ENCODE measurements at regions not wholly inside any gene's neighbourhood (a gene's known extent, or its start where the extent isn't known, plus 50 kb on each side); places are given as distances from the start of the nearest gene placed in this dataset.

DNA sequence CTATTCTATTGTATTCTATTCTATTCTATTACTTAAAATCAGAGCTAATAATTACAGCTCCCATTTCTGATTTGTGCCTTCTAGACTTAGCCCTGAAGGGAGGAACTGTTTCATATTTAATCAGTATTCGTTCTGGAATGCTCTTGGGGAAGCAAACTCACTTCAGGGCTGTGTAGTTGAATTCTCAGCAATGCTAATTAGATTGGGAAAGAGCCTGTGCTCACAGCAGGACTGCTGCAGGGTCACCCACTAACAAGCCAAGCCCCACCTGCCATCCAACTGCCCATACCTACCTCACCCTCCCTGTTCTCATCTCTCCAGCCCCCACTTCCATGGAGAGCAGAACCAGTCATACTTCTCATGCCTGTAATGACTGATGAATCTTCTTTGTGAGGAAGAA, 464.2 kb downstream of the PTPRU start:
- no peaks in the 10 kb centered on the region for H3K36me3 ChIP-seq (ENCODE audit: control insufficient read depth in 2 of 2, insufficient read depth in 2 of 2, low read length in 1 of 2)
- no peak overlapping the region for H3K4me3 ChIP-seq
- H3K9ac ChIP-seq (ENCODE audit: control insufficient read depth, insufficient read depth, low read length), result no peak overlapping the region
- no peaks in the 10 kb centered on the region for H3K4me1 ChIP-seq (ENCODE audit: control insufficient read depth, insufficient read depth, low read length)
- RAD21 ChIA-PET (ENCODE audit: unreplicated experiment), result no interaction called here
- BruUV-seq (replicated peaks), result no TSS peak
- DNase-seq (ENCODE audit: low read depth, low spot score), result no peak
- H3K27me3 ChIP-seq (replicated peaks in 1 of 2; ENCODE audit: control insufficient read depth in 2 of 2, insufficient read depth in 2 of 2, low read length in 1 of 2), result peaks cover 0 to 1% of the 10 kb centered on the region in 2 experiments; a peak in 2 of 4 replicates
- no peak overlapping the region for H2AFZ ChIP-seq (ENCODE audit: control insufficient read depth, low read depth, low read length)
- POLR2A ChIA-PET, result no interaction called here
- H3K4me2 ChIP-seq (ENCODE audit: control insufficient read depth, insufficient read depth), result no peak overlapping the region
- no peak for FAIRE-seq
- H3K27ac ChIP-seq (ENCODE audit: control insufficient read depth, insufficient read depth), result no peak overlapping the region
- H3K79me2 ChIP-seq (ENCODE audit: control insufficient read depth, insufficient read depth, low read length), result no peaks in the 10 kb centered on the region
- no peak for ATAC-seq
- H4K20me1 ChIP-seq (ENCODE audit: control insufficient read depth, insufficient read depth), result no peaks in the 10 kb centered on the region
- CTCF ChIA-PET, result interaction anchor here (0.6 kb wide), 1 partner anchor 1313 kb away, joined by 3 read pairs; no protein-coding TSS in a partner anchor
- H3K9me3 ChIP-seq (replicated peaks; ENCODE audit: control insufficient read depth, insufficient read depth, low read length), result no peaks in the 10 kb centered on the region
- in situ Hi-C loops (cut with MboI), result no loop called here
- 0% methylated on average over 1 of the region's 1 CpG for WGBS (ENCODE audit: insufficient coverage, insufficient replicate concordance, low lambda C conversion rate, missing lambda C conversion rate)
- SMC1A ChIA-PET (ENCODE audit: uncharacterized antibody, unreplicated experiment), result no interaction called here
- intact Hi-C loops (cut with micrococcal nuclease; ENCODE audit: unreplicated experiment), result no loop called here
- TF ChIP-seq EED (IDR thresholded peaks at IDR 0.05; ENCODE audit: low read depth), result no peak
- TF ChIP-seq RB1 (IDR thresholded peaks at IDR 0.05; ENCODE audit: borderline replicate concordance), result no peak
- TF ChIP-seq KLF5 (IDR thresholded peaks at IDR 0.05; ENCODE audit: partially characterized antibody), result no peak
- TF ChIP-seq, protein P1, sequence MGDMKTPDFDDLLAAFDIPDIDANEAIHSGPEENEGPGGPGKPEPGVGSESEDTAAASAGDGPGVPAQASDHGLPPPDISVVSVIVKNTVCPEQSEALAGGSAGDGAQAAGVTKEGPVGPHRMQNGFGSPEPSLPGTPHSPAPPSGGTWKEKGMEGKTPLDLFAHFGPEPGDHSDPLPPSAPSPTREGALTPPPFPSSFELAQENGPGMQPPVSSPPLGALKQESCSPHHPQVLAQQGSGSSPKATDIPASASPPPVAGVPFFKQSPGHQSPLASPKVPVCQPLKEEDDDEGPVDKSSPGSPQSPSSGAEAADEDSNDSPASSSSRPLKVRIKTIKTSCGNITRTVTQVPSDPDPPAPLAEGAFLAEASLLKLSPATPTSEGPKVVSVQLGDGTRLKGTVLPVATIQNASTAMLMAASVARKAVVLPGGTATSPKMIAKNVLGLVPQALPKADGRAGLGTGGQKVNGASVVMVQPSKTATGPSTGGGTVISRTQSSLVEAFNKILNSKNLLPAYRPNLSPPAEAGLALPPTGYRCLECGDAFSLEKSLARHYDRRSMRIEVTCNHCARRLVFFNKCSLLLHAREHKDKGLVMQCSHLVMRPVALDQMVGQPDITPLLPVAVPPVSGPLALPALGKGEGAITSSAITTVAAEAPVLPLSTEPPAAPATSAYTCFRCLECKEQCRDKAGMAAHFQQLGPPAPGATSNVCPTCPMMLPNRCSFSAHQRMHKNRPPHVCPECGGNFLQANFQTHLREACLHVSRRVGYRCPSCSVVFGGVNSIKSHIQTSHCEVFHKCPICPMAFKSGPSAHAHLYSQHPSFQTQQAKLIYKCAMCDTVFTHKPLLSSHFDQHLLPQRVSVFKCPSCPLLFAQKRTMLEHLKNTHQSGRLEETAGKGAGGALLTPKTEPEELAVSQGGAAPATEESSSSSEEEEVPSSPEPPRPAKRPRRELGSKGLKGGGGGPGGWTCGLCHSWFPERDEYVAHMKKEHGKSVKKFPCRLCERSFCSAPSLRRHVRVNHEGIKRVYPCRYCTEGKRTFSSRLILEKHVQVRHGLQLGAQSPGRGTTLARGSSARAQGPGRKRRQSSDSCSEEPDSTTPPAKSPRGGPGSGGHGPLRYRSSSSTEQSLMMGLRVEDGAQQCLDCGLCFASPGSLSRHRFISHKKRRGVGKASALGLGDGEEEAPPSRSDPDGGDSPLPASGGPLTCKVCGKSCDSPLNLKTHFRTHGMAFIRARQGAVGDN (IDR thresholded peaks at IDR 0.05), result no peak
- TF ChIP-seq NFXL1 (IDR thresholded peaks at IDR 0.05; ENCODE audit: borderline replicate concordance), result no peak
- TF ChIP-seq, protein P2, sequence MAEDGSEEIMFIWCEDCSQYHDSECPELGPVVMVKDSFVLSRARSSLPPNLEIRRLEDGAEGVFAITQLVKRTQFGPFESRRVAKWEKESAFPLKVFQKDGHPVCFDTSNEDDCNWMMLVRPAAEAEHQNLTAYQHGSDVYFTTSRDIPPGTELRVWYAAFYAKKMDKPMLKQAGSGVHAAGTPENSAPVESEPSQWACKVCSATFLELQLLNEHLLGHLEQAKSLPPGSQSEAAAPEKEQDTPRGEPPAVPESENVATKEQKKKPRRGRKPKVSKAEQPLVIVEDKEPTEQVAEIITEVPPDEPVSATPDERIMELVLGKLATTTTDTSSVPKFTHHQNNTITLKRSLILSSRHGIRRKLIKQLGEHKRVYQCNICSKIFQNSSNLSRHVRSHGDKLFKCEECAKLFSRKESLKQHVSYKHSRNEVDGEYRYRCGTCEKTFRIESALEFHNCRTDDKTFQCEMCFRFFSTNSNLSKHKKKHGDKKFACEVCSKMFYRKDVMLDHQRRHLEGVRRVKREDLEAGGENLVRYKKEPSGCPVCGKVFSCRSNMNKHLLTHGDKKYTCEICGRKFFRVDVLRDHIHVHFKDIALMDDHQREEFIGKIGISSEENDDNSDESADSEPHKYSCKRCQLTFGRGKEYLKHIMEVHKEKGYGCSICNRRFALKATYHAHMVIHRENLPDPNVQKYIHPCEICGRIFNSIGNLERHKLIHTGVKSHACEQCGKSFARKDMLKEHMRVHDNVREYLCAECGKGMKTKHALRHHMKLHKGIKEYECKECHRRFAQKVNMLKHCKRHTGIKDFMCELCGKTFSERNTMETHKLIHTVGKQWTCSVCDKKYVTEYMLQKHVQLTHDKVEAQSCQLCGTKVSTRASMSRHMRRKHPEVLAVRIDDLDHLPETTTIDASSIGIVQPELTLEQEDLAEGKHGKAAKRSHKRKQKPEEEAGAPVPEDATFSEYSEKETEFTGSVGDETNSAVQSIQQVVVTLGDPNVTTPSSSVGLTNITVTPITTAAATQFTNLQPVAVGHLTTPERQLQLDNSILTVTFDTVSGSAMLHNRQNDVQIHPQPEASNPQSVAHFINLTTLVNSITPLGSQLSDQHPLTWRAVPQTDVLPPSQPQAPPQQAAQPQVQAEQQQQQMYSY (CRISPR knock-in tag; IDR thresholded peaks at IDR 0.05), result no peak
- TF ChIP-seq SREBF1 (IDR thresholded peaks at IDR 0.05; ENCODE audit: low read length), result no peak
- TF ChIP-seq HCFC1 (IDR thresholded peaks at IDR 0.05; ENCODE audit: low read length), result no peak
- no peak for TF ChIP-seq BACH1 (IDR thresholded peaks at IDR 0.05; ENCODE audit: borderline replicate concordance)
- TF ChIP-seq IKZF2 (IDR thresholded peaks at IDR 0.05), result no peak
- TF ChIP-seq FOXM1 (IDR thresholded peaks at IDR 0.05; ENCODE audit: low read depth, low read length), result no peak
- no peak for TF ChIP-seq EGR1 (IDR thresholded peaks at IDR 0.05; ENCODE audit: borderline replicate concordance in 1 of 2, low read depth in 2 of 2, low read length in 2 of 2)
- no peak for TF ChIP-seq CHD2 (IDR thresholded peaks at IDR 0.05; ENCODE audit: borderline replicate concordance, low read depth, low read length)
- TF ChIP-seq EZH2 (IDR thresholded peaks at IDR 0.05; ENCODE audit: borderline replicate concordance, control insufficient read depth, low read depth, low read length), result no peak
- no peak for TF ChIP-seq BHLHE40 (IDR thresholded peaks at IDR 0.05; ENCODE audit: borderline replicate concordance in 1 of 2, low read depth in 2 of 2, low read length in 1 of 2)
- TF ChIP-seq, protein P3, sequence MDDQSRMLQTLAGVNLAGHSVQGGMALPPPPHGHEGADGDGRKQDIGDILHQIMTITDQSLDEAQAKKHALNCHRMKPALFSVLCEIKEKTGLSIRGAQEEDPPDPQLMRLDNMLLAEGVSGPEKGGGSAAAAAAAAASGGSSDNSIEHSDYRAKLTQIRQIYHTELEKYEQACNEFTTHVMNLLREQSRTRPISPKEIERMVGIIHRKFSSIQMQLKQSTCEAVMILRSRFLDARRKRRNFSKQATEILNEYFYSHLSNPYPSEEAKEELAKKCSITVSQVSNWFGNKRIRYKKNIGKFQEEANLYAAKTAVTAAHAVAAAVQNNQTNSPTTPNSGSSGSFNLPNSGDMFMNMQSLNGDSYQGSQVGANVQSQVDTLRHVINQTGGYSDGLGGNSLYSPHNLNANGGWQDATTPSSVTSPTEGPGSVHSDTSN (IDR thresholded peaks at IDR 0.05; ENCODE audit: insufficient replicate concordance, low read depth, low read length), result no peak
